Putamen (tissue), 1 donor: ENCODE measurements at regions not wholly inside any gene's neighbourhood (a gene's known extent, or its start where the extent isn't known, plus 50 kb on each side); places are given as distances from the start of the nearest gene placed in this dataset.

Source experiments
- DNase-seq: peaks from one replicate; pipeline ENCODE4 v3.0.0-alpha.2; 2016; ENCODE audit warnings: low spot score

- no peak for DNase-seq
Observed at GRCh38 chr3:107082527-107082926, 294.7 kb upstream of the CCDC54 start.

GRCh38 chr3:107085261-107085660 lies 292.0 kb upstream of the CCDC54 start:
- DNase-seq = no peak

- no peak for DNase-seq
Observed at GRCh38 chr3:107092121-107092520, 285.1 kb upstream of the CCDC54 start.

GRCh38 chr3:107098864-107099263 lies 278.4 kb upstream of the CCDC54 start:
- no peak for DNase-seq

GRCh38 chr3:107100137-107100536 lies 277.1 kb upstream of the CCDC54 start:
- no peak for DNase-seq

GRCh38 chr3:107100573-107100972 lies 276.7 kb upstream of the CCDC54 start:
- no peak for DNase-seq

GRCh38 chr3:107103786-107104185 lies 273.5 kb upstream of the CCDC54 start:
- no peak for DNase-seq

- peak; percentile 45 for DNase-seq
Observed at GRCh38 chr3:107106316-107106715, 270.9 kb upstream of the CCDC54 start.

GRCh38 chr3:107106907-107107306 lies 270.3 kb upstream of the CCDC54 start:
- DNase-seq = no peak

GRCh38 chr3:107110596-107111305 lies 266.5 kb upstream of the CCDC54 start:
- no peak for DNase-seq

GRCh38 chr3:107111872-107112271 lies 265.4 kb upstream of the CCDC54 start:
- no peak for DNase-seq

- no peak for DNase-seq
Observed at GRCh38 chr3:107112356-107112755, 264.9 kb upstream of the CCDC54 start.

GRCh38 chr3:107116251-107116650 lies 261.0 kb upstream of the CCDC54 start:
- DNase-seq = no peak

GRCh38 chr3:107117156-107117555 lies 260.1 kb upstream of the CCDC54 start:
- DNase-seq = no peak

GRCh38 chr3:107117922-107118536 lies 259.2 kb upstream of the CCDC54 start:
- peak; percentile 83 for DNase-seq

- DNase-seq = no peak
Observed at GRCh38 chr3:107124885-107125284, 252.4 kb upstream of the CCDC54 start.

GRCh38 chr3:107128946-107129345 lies 248.3 kb upstream of the CCDC54 start:
- DNase-seq = no peak

- DNase-seq = no peak
Observed at GRCh38 chr3:107130089-107130700, 247.0 kb upstream of the CCDC54 start.

- DNase-seq = no peak
Observed at GRCh38 chr3:107132674-107133073, 244.6 kb upstream of the CCDC54 start.

- no peak for DNase-seq
Observed at GRCh38 chr3:107133891-107134290, 243.3 kb upstream of the CCDC54 start.

GRCh38 chr3:107142171-107142570 lies 235.1 kb upstream of the CCDC54 start:
- no peak for DNase-seq

- peak; percentile 81 for DNase-seq
Observed at GRCh38 chr3:107142786-107143575, 234.3 kb upstream of the CCDC54 start.

- no peak for DNase-seq
Observed at GRCh38 chr3:107150675-107151074, 226.6 kb upstream of the CCDC54 start.
